SU-DHL-6 (cell line): ENCODE measurements at regions not wholly inside any gene's neighbourhood (a gene's known extent, or its start where the extent isn't known, plus 50 kb on each side); places are given as distances from the start of the nearest gene placed in this dataset.
"Not testable (repeated sequence)": the region's sequence is repeated elsewhere in the genome, so short reads cannot be mapped to it uniquely, and the experiment has no call there.

Experiments
- H2AFZ ChIP-seq: fragments of 200-600 bp; sonication (generic); 2 replicates; pipeline ENCODE4 v1.6.1; 2014; ENCODE audit warnings: low read depth, mild to moderate bottlenecking, moderate library complexity, mixed read lengths, antibody characterized with exemption, low read length; ENCODE audit not compliant: severe bottlenecking
- H3F3A ChIP-seq: fragments of 200-600 bp; shearing (Covaris generic); 2 replicates; pipeline ENCODE4 v1.6.0; 2016; ENCODE audit warnings: antibody characterized with exemption, mild to moderate bottlenecking; ENCODE audit not compliant: insufficient read depth
- H3K27ac ChIP-seq: fragments of 200-600 bp; sonication (generic); 2 replicates; pipeline ENCODE4 v1.5.1; 2016; ENCODE audit warnings: low read depth, mild to moderate bottlenecking, low read length, moderate library complexity, mixed read lengths
- H3K27me3 ChIP-seq: fragments of 200-600 bp; sonication (generic), shearing (Covaris generic); 2 replicates; pipeline ENCODE4 v1.6.0; 2014; ENCODE audit warnings: mild to moderate bottlenecking, low read length
- H3K36me3 ChIP-seq: fragments of 200-600 bp; sonication (generic); 2 replicates; pipeline ENCODE4 v1.6.1; 2014; ENCODE audit warnings: mild to moderate bottlenecking, low read length, mixed read lengths
- H3K4me2 ChIP-seq: fragments of 300-600, 200-600 bp; shearing (Covaris generic), sonication (generic); 2 replicates; pipeline ENCODE4 v1.6.0; 2014; ENCODE audit warnings: low read length, low read depth, mild to moderate bottlenecking; ENCODE audit not compliant: poor library complexity, severe bottlenecking
- H3K4me3 ChIP-seq: fragments of 200-600 bp; sonication (generic); 2 replicates; pipeline ENCODE4 v1.5.1; 2014; ENCODE audit warnings: antibody characterized with exemption, low read length, mild to moderate bottlenecking, mixed read lengths; ENCODE audit not compliant: insufficient read depth, poor library complexity, severe bottlenecking
- H3K79me2 ChIP-seq: fragments of 200-600 bp; sonication (generic); 2 replicates; pipeline ENCODE4 v1.6.1; 2014; ENCODE audit warnings: mild to moderate bottlenecking, low read length, moderate library complexity; ENCODE audit not compliant: insufficient read depth
- H3K9ac ChIP-seq: fragments of 200-600 bp; sonication (generic); 2 replicates; pipeline ENCODE4 v1.7.0; 2014; ENCODE audit warnings: mild to moderate bottlenecking, low read length
- H3K9me2 ChIP-seq: fragments of 200-600 bp; sonication (generic); replicated peaks from 2 replicates; pipeline ENCODE4 v1.6.1; 2014; ENCODE audit warnings: low read length; ENCODE audit not compliant: insufficient read depth
- H3K9me3 ChIP-seq: fragments of 200-600 bp; sonication (generic); 2 replicates; pipeline ENCODE4 v1.6.1; 2014; ENCODE audit warnings: low read length, mixed read lengths; ENCODE audit not compliant: insufficient read depth
- H4K20me1 ChIP-seq: fragments of 200-600 bp; sonication (generic); 2 replicates; pipeline ENCODE4 v1.6.1; 2014; ENCODE audit warnings: low read depth, mild to moderate bottlenecking, antibody characterized with exemption, low read length, moderate library complexity, mixed read lengths
- CTCF ChIP-seq: fragments of 200-600 bp; sonication (generic); IDR thresholded peaks from one replicate; pipeline ENCODE4 v1.5.1; 2017; ENCODE audit warnings: antibody characterized with exemption, mild to moderate bottlenecking, low read length, moderate library complexity; ENCODE audit not compliant: insufficient read depth, poor library complexity, severe bottlenecking
- EZH2phosphoT487 ChIP-seq: fragments of 200-600 bp; sonication (generic), shearing (Covaris generic); conservative IDR thresholded peaks from 2 replicates; pipeline ENCODE4 v1.6.1; 2018; ENCODE audit warnings: mild to moderate bottlenecking, antibody characterized with exemption, low read length, moderate library complexity, mixed read lengths

GRCh38 chr5:32951878-32952277, 240.8 kb downstream of the NPR3 start:
- Histone ChIP-seq H3F3A (no peaks in the 10 kb centered on the region), H4K20me1 (no peaks in the 10 kb centered on the region), H3K4me2 (no peak overlapping the region), H3K27ac (no peak overlapping the region), H3K27me3 (no peaks in the 10 kb centered on the region), H3K9me2 (no peaks in the 10 kb centered on the region), H2AFZ (no peak overlapping the region), H3K36me3 (no peaks in the 10 kb centered on the region), H3K79me2 (no peaks in the 10 kb centered on the region), H3K9me3 (no peaks in the 10 kb centered on the region), H3K4me3 (no peak overlapping the region), H3K9ac (no peak overlapping the region)
- TF ChIP-seq EZH2phosphoT487 (no peak), CTCF (no peak)

GRCh38 chr5:32952421-32952820, 241.3 kb downstream of the NPR3 start:
- not testable (repeated sequence) for H2AFZ ChIP-seq, H3K4me3 ChIP-seq, H3K27me3 ChIP-seq, H3K4me2 ChIP-seq, H3K9me2 ChIP-seq, H3K9ac ChIP-seq, H3K36me3 ChIP-seq, H3K9me3 ChIP-seq, H3K27ac ChIP-seq, H4K20me1 ChIP-seq, H3K79me2 ChIP-seq, H3F3A ChIP-seq

GRCh38 chr5:32953694-32954093, 242.6 kb downstream of the NPR3 start:
- Histone ChIP-seq H3K9me2 (no peaks in the 10 kb centered on the region), H3K27me3 (no peaks in the 10 kb centered on the region), H3K9me3 (no peaks in the 10 kb centered on the region), H3K36me3 (no peaks in the 10 kb centered on the region), H4K20me1 (no peaks in the 10 kb centered on the region), H3K27ac (no peak overlapping the region), H3K79me2 (no peaks in the 10 kb centered on the region), H3K4me3 (no peak overlapping the region), H3K4me2 (no peak overlapping the region), H3K9ac (no peak overlapping the region), H2AFZ (no peak overlapping the region), H3F3A (no peaks in the 10 kb centered on the region)
- TF ChIP-seq EZH2phosphoT487 (no peak), CTCF (no peak)

GRCh38 chr5:32955814-32956213, 244.7 kb downstream of the NPR3 start:
- no peak for TF ChIP-seq CTCF
- no peak for TF ChIP-seq EZH2phosphoT487
- H3K9me2 ChIP-seq = no peaks in the 10 kb centered on the region
- H3K4me2 ChIP-seq = no peak overlapping the region
- H3K4me3 ChIP-seq = no peak overlapping the region
- H3K9ac ChIP-seq = no peak overlapping the region
- H3F3A ChIP-seq = no peaks in the 10 kb centered on the region
- H3K79me2 ChIP-seq = no peaks in the 10 kb centered on the region
- no peak overlapping the region for H3K27ac ChIP-seq
- no peaks in the 10 kb centered on the region for H4K20me1 ChIP-seq
- no peaks in the 10 kb centered on the region for H3K27me3 ChIP-seq
- no peaks in the 10 kb centered on the region for H3K9me3 ChIP-seq
- no peak overlapping the region for H2AFZ ChIP-seq
- H3K36me3 ChIP-seq = no peaks in the 10 kb centered on the region
